ENCODE measurements at regions not wholly inside any gene's neighbourhood (a gene's known extent, or its start where the extent isn't known, plus 50 kb on each side); places are given as distances from the start of the nearest gene placed in this dataset.

DNA sequence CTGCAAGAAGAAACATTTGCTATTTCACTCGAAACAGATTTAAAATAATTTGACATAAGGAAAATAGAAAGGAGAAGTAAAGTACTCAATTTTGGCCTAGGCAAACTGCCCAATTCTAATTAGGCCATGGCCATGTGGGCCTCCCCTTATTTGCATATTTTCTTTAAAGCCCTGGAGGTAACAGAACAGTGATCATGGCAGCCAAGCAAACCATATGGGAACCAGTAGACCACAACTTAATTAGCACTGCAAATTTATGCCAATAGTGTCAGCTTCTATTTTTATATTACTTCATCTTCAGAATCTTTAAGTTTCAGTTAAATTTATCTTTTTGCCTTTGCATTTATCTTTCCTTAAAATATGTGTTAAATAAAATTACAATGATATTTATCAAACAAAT, 63.3 kb upstream of the THSD7A start:
- DNase-seq (ENCODE audit: low read depth): no peak
- no peak overlapping the region for H3K4me3 ChIP-seq (ENCODE audit: low read length)
- TF ChIP-seq, protein P1, sequence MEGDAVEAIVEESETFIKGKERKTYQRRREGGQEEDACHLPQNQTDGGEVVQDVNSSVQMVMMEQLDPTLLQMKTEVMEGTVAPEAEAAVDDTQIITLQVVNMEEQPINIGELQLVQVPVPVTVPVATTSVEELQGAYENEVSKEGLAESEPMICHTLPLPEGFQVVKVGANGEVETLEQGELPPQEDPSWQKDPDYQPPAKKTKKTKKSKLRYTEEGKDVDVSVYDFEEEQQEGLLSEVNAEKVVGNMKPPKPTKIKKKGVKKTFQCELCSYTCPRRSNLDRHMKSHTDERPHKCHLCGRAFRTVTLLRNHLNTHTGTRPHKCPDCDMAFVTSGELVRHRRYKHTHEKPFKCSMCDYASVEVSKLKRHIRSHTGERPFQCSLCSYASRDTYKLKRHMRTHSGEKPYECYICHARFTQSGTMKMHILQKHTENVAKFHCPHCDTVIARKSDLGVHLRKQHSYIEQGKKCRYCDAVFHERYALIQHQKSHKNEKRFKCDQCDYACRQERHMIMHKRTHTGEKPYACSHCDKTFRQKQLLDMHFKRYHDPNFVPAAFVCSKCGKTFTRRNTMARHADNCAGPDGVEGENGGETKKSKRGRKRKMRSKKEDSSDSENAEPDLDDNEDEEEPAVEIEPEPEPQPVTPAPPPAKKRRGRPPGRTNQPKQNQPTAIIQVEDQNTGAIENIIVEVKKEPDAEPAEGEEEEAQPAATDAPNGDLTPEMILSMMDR (conservative IDR thresholded peaks at IDR 0.05; ENCODE audit: low read length): no peak

DNA sequence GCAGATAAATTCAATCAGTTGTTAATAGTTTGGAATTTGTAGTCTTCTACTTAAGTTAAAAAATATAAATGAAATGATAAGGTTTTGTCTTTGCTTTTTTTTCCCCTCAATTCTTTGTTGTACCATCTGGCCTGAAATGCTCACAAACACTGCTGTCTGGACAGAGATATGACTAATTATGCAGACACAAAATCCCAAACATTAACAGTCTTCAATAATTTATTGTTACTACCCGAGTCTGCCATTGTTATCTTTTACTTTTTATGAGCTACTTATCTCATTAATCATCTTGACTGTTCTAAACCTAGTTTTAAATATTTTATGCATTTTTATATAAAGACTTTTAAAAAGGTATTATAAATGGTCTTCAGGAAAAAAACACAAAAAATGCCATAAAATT, 64.7 kb upstream of the THSD7A start:
- H3K4me3 ChIP-seq (ENCODE audit: low read length): no peak overlapping the region
- TF ChIP-seq, protein P1 (conservative IDR thresholded peaks at IDR 0.05; ENCODE audit: low read length): no peak
- no peak for DNase-seq (ENCODE audit: low read depth)

DNA sequence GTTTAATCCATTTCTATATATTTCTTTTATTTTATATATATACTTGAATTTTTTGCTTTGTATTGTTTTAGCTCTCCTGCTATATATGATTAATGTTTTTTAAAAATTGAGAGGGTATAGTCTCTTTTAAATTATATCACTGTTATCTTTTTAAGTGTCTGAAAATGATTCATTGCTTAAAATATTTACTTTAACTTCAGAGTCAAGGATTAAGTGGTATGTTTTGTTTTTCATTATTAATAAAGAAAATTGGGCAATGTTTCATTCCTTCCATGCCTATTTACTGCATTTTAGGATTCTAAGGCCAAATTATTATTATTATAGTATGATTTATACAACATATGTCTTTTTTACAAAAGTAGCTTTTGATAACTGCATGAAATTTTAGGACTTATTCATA, 67.2 kb upstream of the THSD7A start:
- TF ChIP-seq, protein P1 (conservative IDR thresholded peaks at IDR 0.05; ENCODE audit: low read length): no peak
- no peak overlapping the region for H3K4me3 ChIP-seq (ENCODE audit: low read length)
- no peak for DNase-seq (ENCODE audit: low read depth)

DNA sequence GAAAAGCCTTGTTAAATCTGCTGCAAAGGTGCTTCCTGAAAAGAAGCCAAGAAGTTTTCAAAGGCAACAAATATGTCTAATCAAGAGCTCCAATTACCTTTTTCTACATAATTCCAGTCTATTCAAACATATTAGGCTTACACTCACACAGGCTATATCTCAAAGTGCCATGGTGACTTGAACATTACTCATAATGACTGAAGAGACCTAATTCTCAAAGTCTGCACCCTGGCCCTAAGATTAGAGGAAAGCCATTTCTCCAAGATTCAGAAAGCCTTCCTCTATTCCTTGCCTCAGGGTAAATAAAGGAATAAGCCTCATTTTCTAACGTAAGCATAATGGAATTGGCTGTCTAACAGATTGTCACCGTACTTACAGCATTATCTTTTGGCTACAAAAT, 78.3 kb upstream of the THSD7A start:
- TF ChIP-seq, protein P1 (conservative IDR thresholded peaks at IDR 0.05; ENCODE audit: low read length): no peak
- DNase-seq (ENCODE audit: low read depth): no peak

DNA sequence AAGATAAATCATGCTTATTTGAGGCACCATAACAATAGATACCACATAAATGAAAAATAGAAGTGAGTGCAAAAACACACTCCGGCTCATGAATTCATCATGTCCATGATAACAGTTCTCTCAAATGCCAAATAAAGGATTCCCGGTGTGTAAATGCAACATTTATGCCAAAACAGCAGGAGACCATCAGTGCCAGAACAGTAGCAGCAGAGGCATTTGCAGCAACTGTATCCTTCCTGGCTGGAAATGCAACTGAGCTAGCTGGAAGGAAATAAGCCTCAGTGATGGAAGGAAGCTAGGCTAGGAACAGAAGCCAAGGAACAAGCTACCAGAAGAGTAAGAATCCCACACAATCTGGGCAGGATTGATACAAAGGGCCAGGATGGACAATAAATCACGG, 79.9 kb upstream of the THSD7A start:
- TF ChIP-seq, protein P1 (conservative IDR thresholded peaks at IDR 0.05; ENCODE audit: low read length): no peak
- no peak for DNase-seq (ENCODE audit: low read depth)
- H3K4me3 ChIP-seq (ENCODE audit: low read length): no peak overlapping the region

More for the DNA sequence above, 78.3 kb upstream of the THSD7A start:
- H3K4me3 ChIP-seq (ENCODE audit: low read length): no peak overlapping the region

DNA sequence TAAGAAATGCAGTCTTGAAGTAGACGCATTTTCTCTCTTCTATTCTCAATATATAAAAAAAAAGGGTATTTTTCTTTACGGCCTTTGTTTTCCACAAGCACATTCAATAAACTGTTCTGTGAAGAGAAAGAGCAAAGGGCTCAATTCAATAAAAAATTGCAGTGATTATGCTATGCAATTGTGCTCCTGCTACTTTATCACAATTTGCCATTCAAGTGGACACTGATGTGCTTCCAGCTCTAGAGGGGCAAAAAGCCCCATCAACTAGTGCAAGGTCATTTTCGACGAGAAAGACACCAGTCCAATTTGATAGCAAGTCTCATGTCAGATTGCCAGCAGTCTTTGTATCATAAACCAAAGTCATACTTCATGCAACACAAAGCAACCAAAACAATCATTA, 82.6 kb upstream of the THSD7A start:
- no peak overlapping the region for H3K4me3 ChIP-seq (ENCODE audit: low read length)
- TF ChIP-seq, protein P1 (conservative IDR thresholded peaks at IDR 0.05; ENCODE audit: low read length): no peak
- DNase-seq (ENCODE audit: low read depth): no peak

DNA sequence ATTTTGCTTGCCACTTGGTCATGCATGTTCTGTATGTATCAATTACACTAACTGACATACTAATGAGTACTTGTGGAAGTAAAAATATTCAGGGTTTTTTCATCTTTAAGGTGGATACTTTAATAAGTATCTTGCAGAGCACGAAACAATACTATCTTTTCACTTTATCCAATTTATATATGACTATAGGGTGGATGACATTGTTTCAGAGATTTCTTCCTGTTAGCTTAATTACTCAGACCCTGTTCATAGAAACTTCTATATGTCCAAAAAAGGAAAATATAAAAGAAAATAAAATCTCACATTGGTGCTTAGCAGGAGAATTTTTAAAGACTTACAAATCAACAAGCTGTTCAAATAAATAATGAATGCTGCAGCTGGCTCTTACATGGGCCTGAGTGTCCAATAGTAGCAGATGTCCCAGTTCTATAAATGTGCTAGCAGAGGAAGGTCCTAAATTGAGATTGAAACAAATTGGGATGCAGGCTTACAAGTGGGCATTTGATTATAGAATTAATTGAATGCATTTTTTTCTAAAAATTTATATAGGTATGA, 91.5 kb upstream of the THSD7A start:
- TF ChIP-seq, protein P1 (conservative IDR thresholded peaks at IDR 0.05; ENCODE audit: low read length): no peak
- no peak for DNase-seq (ENCODE audit: low read depth)
- H3K4me3 ChIP-seq (ENCODE audit: low read length): no peak overlapping the region

Data from AG10803 (cell line).